Fibroblast of the conjunctiva (primary cell): ENCODE measurements at regions not wholly inside any gene's neighbourhood (a gene's known extent, or its start where the extent isn't known, plus 50 kb on each side); places are given as distances from the start of the nearest gene placed in this dataset.
"Not testable (repeated sequence)": the region's sequence is repeated elsewhere in the genome, so short reads cannot be mapped to it uniquely, and the experiment has no call there.

Source experiments
- DNase-seq: peaks from one replicate; pipeline ENCODE4 v3.0.0-alpha.2; 2010; ENCODE audit warnings: low read depth

GRCh38 chr3:26279091-26279490 is 343.5 kb upstream of the LRRC3B start:
- no peak for DNase-seq

GRCh38 chr3:26280517-26280916 is 342.1 kb upstream of the LRRC3B start:
- DNase-seq, result no peak

GRCh38 chr3:26281284-26281985 is 341.1 kb upstream of the LRRC3B start:
- no peak for DNase-seq

- DNase-seq, result not testable (repeated sequence)
Measured at GRCh38 chr3:26284503-26284902, 338.1 kb upstream of the LRRC3B start.

- no peak for DNase-seq
Measured at GRCh38 chr3:26291840-26292239, 330.7 kb upstream of the LRRC3B start.

- no peak for DNase-seq
Measured at GRCh38 chr3:26292780-26293179, 329.8 kb upstream of the LRRC3B start.

- no peak for DNase-seq
Measured at GRCh38 chr3:26293329-26293844, 329.2 kb upstream of the LRRC3B start.

- DNase-seq, result no peak
Measured at GRCh38 chr3:26307192-26307591, 315.4 kb upstream of the LRRC3B start.

- no peak for DNase-seq
Measured at GRCh38 chr3:26307787-26308186, 314.8 kb upstream of the LRRC3B start.

- DNase-seq, result no peak
Measured at GRCh38 chr3:26308454-26308853, 314.1 kb upstream of the LRRC3B start.

GRCh38 chr3:26309536-26309935 is 313.0 kb upstream of the LRRC3B start:
- DNase-seq, result not testable (repeated sequence)

GRCh38 chr3:26312816-26313215 is 309.8 kb upstream of the LRRC3B start:
- DNase-seq, result no peak

GRCh38 chr3:26316472-26316871 is 306.1 kb upstream of the LRRC3B start:
- no peak for DNase-seq

GRCh38 chr3:26323741-26324140 is 298.8 kb upstream of the LRRC3B start:
- DNase-seq, result not testable (repeated sequence)

GRCh38 chr3:26340001-26340400 is 282.6 kb upstream of the LRRC3B start:
- DNase-seq, result no peak

- DNase-seq, result no peak
Measured at GRCh38 chr3:26343647-26344046, 278.9 kb upstream of the LRRC3B start.

GRCh38 chr3:26345613-26346012 is 277.0 kb upstream of the LRRC3B start:
- DNase-seq, result no peak

- DNase-seq, result no peak
Measured at GRCh38 chr3:26346497-26346896, 276.1 kb upstream of the LRRC3B start.

GRCh38 chr3:26347150-26347549 is 275.4 kb upstream of the LRRC3B start:
- DNase-seq, result no peak

GRCh38 chr3:26350853-26351252 is 271.7 kb upstream of the LRRC3B start:
- DNase-seq, result no peak

- no peak for DNase-seq
Measured at GRCh38 chr3:26353097-26353496, 269.5 kb upstream of the LRRC3B start.

GRCh38 chr3:26358405-26358804 is 264.2 kb upstream of the LRRC3B start:
- DNase-seq, result no peak

- DNase-seq, result no peak
Measured at GRCh38 chr3:26365706-26366105, 256.9 kb upstream of the LRRC3B start.

GRCh38 chr3:26368312-26368711 is 254.3 kb upstream of the LRRC3B start:
- no peak for DNase-seq
